ENCODE measurements at regions not wholly inside any gene's neighbourhood (a gene's known extent, or its start where the extent isn't known, plus 50 kb on each side); places are given as distances from the start of the nearest gene placed in this dataset.

- no peak for DNase-seq
- Histone ChIP-seq H3K4me1 (no peaks in the 10 kb centered on the region), H3K9me3 (replicated peaks) (no peaks in the 10 kb centered on the region), H3K36me3 (no peaks in the 10 kb centered on the region), H3K27ac (replicated peaks) (no peak overlapping the region), H3K27me3 (ENCODE audit: low read depth) (no peaks in the 10 kb centered on the region), H3K4me3 (no peak overlapping the region)
- TF ChIP-seq CTCF (IDR thresholded peaks at IDR 0.05; ENCODE audit: borderline replicate concordance): no peak
- intact Hi-C loops (cut with micrococcal nuclease): no loop called here
Measured at GRCh38 chr20:60358101-60358500, 399.9 kb downstream of the CDH26 start.

- H3K4me1 ChIP-seq: no peaks in the 10 kb centered on the region
- no peak for TF ChIP-seq CTCF (IDR thresholded peaks at IDR 0.05; ENCODE audit: borderline replicate concordance)
- no peak overlapping the region for H3K4me3 ChIP-seq
- H3K36me3 ChIP-seq: no peaks in the 10 kb centered on the region
- intact Hi-C loops (cut with micrococcal nuclease): no loop called here
- H3K27ac ChIP-seq (replicated peaks): no peak overlapping the region
- DNase-seq: no peak
- H3K27me3 ChIP-seq (ENCODE audit: low read depth): no peaks in the 10 kb centered on the region
- H3K9me3 ChIP-seq (replicated peaks): no peaks in the 10 kb centered on the region
Measured at GRCh38 chr20:60359010-60359409, 400.8 kb downstream of the CDH26 start.

GRCh38 chr20:60361761-60362395 is 403.7 kb downstream of the CDH26 start:
- Histone ChIP-seq H3K9me3 (replicated peaks) (no peaks in the 10 kb centered on the region), H3K4me3 (no peak overlapping the region), H3K4me1 (no peaks in the 10 kb centered on the region), H3K27ac (replicated peaks) (no peak overlapping the region), H3K36me3 (no peaks in the 10 kb centered on the region), H3K27me3 (ENCODE audit: low read depth) (no peaks in the 10 kb centered on the region)
- intact Hi-C loops (cut with micrococcal nuclease): no loop called here
- no peak for TF ChIP-seq CTCF (IDR thresholded peaks at IDR 0.05; ENCODE audit: borderline replicate concordance)
- DNase-seq: no peak

GRCh38 chr20:60362531-60362930 is 404.3 kb downstream of the CDH26 start:
- Histone ChIP-seq H3K36me3 (no peaks in the 10 kb centered on the region), H3K4me3 (no peak overlapping the region), H3K9me3 (replicated peaks) (no peaks in the 10 kb centered on the region), H3K27ac (replicated peaks) (no peak overlapping the region), H3K27me3 (ENCODE audit: low read depth) (no peaks in the 10 kb centered on the region), H3K4me1 (no peaks in the 10 kb centered on the region)
- no peak for TF ChIP-seq CTCF (IDR thresholded peaks at IDR 0.05; ENCODE audit: borderline replicate concordance)
- intact Hi-C loops (cut with micrococcal nuclease): no loop called here
- no peak for DNase-seq

- Histone ChIP-seq H3K36me3 (no peaks in the 10 kb centered on the region), H3K9me3 (replicated peaks) (peaks cover 5% of the 10 kb centered on the region), H3K4me3 (no peak overlapping the region), H3K27ac (replicated peaks) (no peak overlapping the region), H3K27me3 (ENCODE audit: low read depth) (no peaks in the 10 kb centered on the region), H3K4me1 (no peaks in the 10 kb centered on the region)
- DNase-seq: no peak
- TF ChIP-seq CTCF (IDR thresholded peaks at IDR 0.05; ENCODE audit: borderline replicate concordance): no peak
- intact Hi-C loops (cut with micrococcal nuclease): no loop called here
Measured at GRCh38 chr20:60363698-60364097, 405.5 kb downstream of the CDH26 start.
